HEK293 (cell line): ENCODE measurements at regions not wholly inside any gene's neighbourhood (a gene's known extent, or its start where the extent isn't known, plus 50 kb on each side); places are given as distances from the start of the nearest gene placed in this dataset.

Source experiments
- CTCF ChIA-PET: fragments of 350-600 bp; formaldehyde crosslinking; extraction: SDS; loops from one replicate; lab custom pipeline; 2021; ENCODE audit warnings: antibody characterized with exemption; lab: Yijun Ruan, JAX
- POLR2A ChIA-PET: fragments of 300-600 bp; formaldehyde crosslinking; extraction: SDS; loops from one replicate; lab custom pipeline; 2020; ENCODE audit warnings: antibody characterized with exemption, inconsistent platforms; lab: Yijun Ruan, JAX
- H3K27ac ChIP-seq: fragments of 200-500 bp; sonication (Bioruptor generic); 2 replicates; pipeline ENCODE4 v1.5.1; 2014; ENCODE audit warnings: low read depth, low read length, control low read depth, inconsistent platforms; ENCODE audit errors: extremely low read depth
- H3K36me3 ChIP-seq, 2 experiments: fragments of 200-500 bp in 1 of 2; sonication (Bioruptor generic) in 1 of 2; 1 replicate in 1 of 2; 2 replicates in 1 of 2; pipeline ENCODE4 v1.5.1; 2014 to 2017; ENCODE audit warnings: inconsistent platforms in 2 of 2, low read length in 2 of 2; ENCODE audit not compliant: control insufficient read depth in 2 of 2, insufficient read depth in 1 of 2
- H3K4me1 ChIP-seq: fragments of 200-500 bp; sonication (Bioruptor generic); 2 replicates; pipeline ENCODE4 v1.5.1; 2014; ENCODE audit warnings: mild to moderate bottlenecking, low read length, inconsistent platforms; ENCODE audit not compliant: control insufficient read depth, insufficient read depth
- H3K4me3 ChIP-seq: 2 replicates; pipeline ENCODE4 v1.5.1; 2011; ENCODE audit warnings: low read depth, mild to moderate bottlenecking, control low read depth, low read length, moderate library complexity
- H3K9me3 ChIP-seq: fragments of 200-500 bp; sonication (Bioruptor generic); 2 replicates; pipeline ENCODE4 v1.5.1; 2014; ENCODE audit warnings: low read depth, low read length, inconsistent platforms; ENCODE audit not compliant: control insufficient read depth, insufficient read depth
- FEZF1 ChIP-seq: fragments of 450-650 bp; formaldehyde crosslinking; IDR thresholded peaks from 2 replicates; pipeline ENCODE4 v1.5.1; 2016; ENCODE audit warnings: missing biosample characterization, missing genetic modification characterization
- GLIS2 ChIP-seq: fragments of 450-650 bp; formaldehyde crosslinking; IDR thresholded peaks from 2 replicates; pipeline ENCODE4 v1.5.1; 2016; ENCODE audit warnings: missing biosample characterization, missing genetic modification characterization
- MEIS1 ChIP-seq: sonication (generic); formaldehyde crosslinking; IDR thresholded peaks from 2 replicates; pipeline ENCODE4 v1.8.1; 2022; ENCODE audit warnings: missing genetic modification reagents, mild to moderate bottlenecking, borderline replicate concordance
- RBAK ChIP-seq: fragments of 450-650 bp; formaldehyde crosslinking; IDR thresholded peaks from 2 replicates; pipeline ENCODE4 v1.5.1; 2016; ENCODE audit warnings: missing biosample characterization, missing genetic modification characterization
- SALL2 ChIP-seq: fragments of 450-650 bp; formaldehyde crosslinking; IDR thresholded peaks from 2 replicates; pipeline ENCODE4 v1.5.0; 2017; ENCODE audit warnings: missing biosample characterization, mild to moderate bottlenecking, missing genetic modification characterization, borderline replicate concordance
- SCRT2 ChIP-seq: fragments of 450-650 bp; formaldehyde crosslinking; IDR thresholded peaks from 2 replicates; pipeline ENCODE4 v1.5.1; 2016; ENCODE audit warnings: missing biosample characterization, missing genetic modification characterization
- TCF7L2 ChIP-seq: IDR thresholded peaks from 2 replicates; pipeline ENCODE4 v1.6.1; 2011; ENCODE audit warnings: low read depth, mild to moderate bottlenecking, inconsistent platforms, low read length, moderate library complexity, borderline replicate concordance
- ZFHX2 ChIP-seq: fragments of 450-650 bp; formaldehyde crosslinking; conservative IDR thresholded peaks from 2 replicates; pipeline ENCODE4 v1.5.1; 2016; ENCODE audit warnings: missing biosample characterization, missing genetic modification characterization
- ZFP3 ChIP-seq: fragments of 450-650 bp; formaldehyde crosslinking; IDR thresholded peaks from 2 replicates; pipeline ENCODE4 v1.5.1; 2016; ENCODE audit warnings: low read depth, missing biosample characterization, missing genetic modification characterization
- ZFP69B ChIP-seq: fragments of 450-650 bp; formaldehyde crosslinking; IDR thresholded peaks from 2 replicates; pipeline ENCODE4 v1.5.1; 2016; ENCODE audit warnings: missing biosample characterization, missing genetic modification characterization
- ZNF16 ChIP-seq: fragments of 450-650 bp; formaldehyde crosslinking; IDR thresholded peaks from 2 replicates; pipeline ENCODE4 v1.5.1; 2016; ENCODE audit warnings: low read depth, missing biosample characterization, missing genetic modification characterization
- ZNF214 ChIP-seq: fragments of 450-650 bp; formaldehyde crosslinking; IDR thresholded peaks from 2 replicates; pipeline ENCODE4 v1.5.1; 2017; ENCODE audit warnings: missing biosample characterization, mild to moderate bottlenecking, missing genetic modification characterization, borderline replicate concordance
- ZNF23 ChIP-seq: fragments of 450-650 bp; formaldehyde crosslinking; IDR thresholded peaks from 2 replicates; pipeline ENCODE4 v1.5.1; 2016; ENCODE audit warnings: missing biosample characterization, missing genetic modification characterization, borderline replicate concordance
- ZNF292 ChIP-seq: fragments of 450-650 bp; formaldehyde crosslinking; IDR thresholded peaks from 2 replicates; pipeline ENCODE4 v1.5.1; 2016; ENCODE audit warnings: low read depth, missing biosample characterization, missing genetic modification characterization, borderline replicate concordance
- ZNF362 ChIP-seq: fragments of 450-650 bp; formaldehyde crosslinking; IDR thresholded peaks from 2 replicates; pipeline ENCODE4 v1.5.1; 2016; ENCODE audit warnings: missing biosample characterization, missing genetic modification characterization
- ZNF449 ChIP-seq: fragments of 450-650 bp; formaldehyde crosslinking; IDR thresholded peaks from 2 replicates; pipeline ENCODE4 v1.5.1; 2017; ENCODE audit warnings: missing biosample characterization, mild to moderate bottlenecking, missing genetic modification characterization, moderate library complexity
- ZNF549 ChIP-seq: fragments of 450-650 bp; IDR thresholded peaks from 2 replicates; pipeline ENCODE4 v1.5.1; 2018; ENCODE audit warnings: missing biosample characterization, missing genetic modification characterization, mild to moderate bottlenecking, inconsistent platforms, moderate library complexity
- ZNF610 ChIP-seq: fragments of 450-650 bp; formaldehyde crosslinking; IDR thresholded peaks from 2 replicates; pipeline ENCODE4 v1.5.1; 2016; ENCODE audit warnings: missing biosample characterization, missing genetic modification characterization, borderline replicate concordance
- ZNF704 ChIP-seq: fragments of 450-650 bp; formaldehyde crosslinking; IDR thresholded peaks from 2 replicates; pipeline ENCODE4 v1.5.1; 2016; ENCODE audit warnings: missing biosample characterization, missing genetic modification characterization
- ZNF747 ChIP-seq: fragments of 450-650 bp; formaldehyde crosslinking; IDR thresholded peaks from 2 replicates; pipeline ENCODE4 v1.5.1; 2016; ENCODE audit warnings: missing biosample characterization, missing genetic modification characterization
- TF ChIP-seq, protein P1 (sequence below): fragments of 450-650 bp; formaldehyde crosslinking; IDR thresholded peaks from 2 replicates; pipeline ENCODE4 v1.5.1; 2017; ENCODE audit warnings: missing biosample characterization, missing genetic modification characterization
- TF ChIP-seq, protein P2 (sequence below): fragments of 450-650 bp; formaldehyde crosslinking; IDR thresholded peaks from 2 replicates; pipeline ENCODE4 v1.5.1; 2016; ENCODE audit warnings: missing biosample characterization, missing genetic modification characterization

GRCh38 chr6:147825848-147826247 lies 317.4 kb downstream of the SAMD5 start (continued):
- TF ChIP-seq, protein P1, sequence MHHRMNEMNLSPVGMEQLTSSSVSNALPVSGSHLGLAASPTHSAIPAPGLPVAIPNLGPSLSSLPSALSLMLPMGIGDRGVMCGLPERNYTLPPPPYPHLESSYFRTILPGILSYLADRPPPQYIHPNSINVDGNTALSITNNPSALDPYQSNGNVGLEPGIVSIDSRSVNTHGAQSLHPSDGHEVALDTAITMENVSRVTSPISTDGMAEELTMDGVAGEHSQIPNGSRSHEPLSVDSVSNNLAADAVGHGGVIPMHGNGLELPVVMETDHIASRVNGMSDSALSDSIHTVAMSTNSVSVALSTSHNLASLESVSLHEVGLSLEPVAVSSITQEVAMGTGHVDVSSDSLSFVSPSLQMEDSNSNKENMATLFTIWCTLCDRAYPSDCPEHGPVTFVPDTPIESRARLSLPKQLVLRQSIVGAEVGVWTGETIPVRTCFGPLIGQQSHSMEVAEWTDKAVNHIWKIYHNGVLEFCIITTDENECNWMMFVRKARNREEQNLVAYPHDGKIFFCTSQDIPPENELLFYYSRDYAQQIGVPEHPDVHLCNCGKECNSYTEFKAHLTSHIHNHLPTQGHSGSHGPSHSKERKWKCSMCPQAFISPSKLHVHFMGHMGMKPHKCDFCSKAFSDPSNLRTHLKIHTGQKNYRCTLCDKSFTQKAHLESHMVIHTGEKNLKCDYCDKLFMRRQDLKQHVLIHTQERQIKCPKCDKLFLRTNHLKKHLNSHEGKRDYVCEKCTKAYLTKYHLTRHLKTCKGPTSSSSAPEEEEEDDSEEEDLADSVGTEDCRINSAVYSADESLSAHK (tag by site-specific recombination), result no peak
- TF ChIP-seq ZNF292 (tag by site-specific recombination) (no peak), ZNF549 (tag by site-specific recombination) (no peak), ZNF16 (no peak), ZNF610 (tag by site-specific recombination) (no peak)

GRCh38 chr6:147826698-147827097 lies 318.2 kb downstream of the SAMD5 start:
- Histone ChIP-seq H3K4me3 (no peak overlapping the region), H3K4me1 (no peaks in the 10 kb centered on the region), H3K9me3 (no peaks in the 10 kb centered on the region), H3K36me3 (no peaks in the 10 kb centered on the region), H3K27ac (no peak overlapping the region)
- POLR2A ChIA-PET, result no interaction called here
- TF ChIP-seq ZNF362 (tag by site-specific recombination), result no peak
- no peak for TF ChIP-seq RBAK (tag by site-specific recombination)
- no peak for TF ChIP-seq ZNF292 (tag by site-specific recombination)
- TF ChIP-seq FEZF1 (tag by site-specific recombination), result no peak
- no peak for TF ChIP-seq ZFHX2 (tag by site-specific recombination)
- no peak for TF ChIP-seq MEIS1 (CRISPR knock-in tag)
- no peak for TF ChIP-seq ZNF214
- no peak for TF ChIP-seq ZNF449 (tag by site-specific recombination)
- TF ChIP-seq TCF7L2, result no peak
- no peak for TF ChIP-seq ZNF747 (tag by site-specific recombination)
- TF ChIP-seq SALL2 (tag by site-specific recombination), result no peak
- TF ChIP-seq ZNF23 (tag by site-specific recombination), result no peak
- TF ChIP-seq, protein P2, sequence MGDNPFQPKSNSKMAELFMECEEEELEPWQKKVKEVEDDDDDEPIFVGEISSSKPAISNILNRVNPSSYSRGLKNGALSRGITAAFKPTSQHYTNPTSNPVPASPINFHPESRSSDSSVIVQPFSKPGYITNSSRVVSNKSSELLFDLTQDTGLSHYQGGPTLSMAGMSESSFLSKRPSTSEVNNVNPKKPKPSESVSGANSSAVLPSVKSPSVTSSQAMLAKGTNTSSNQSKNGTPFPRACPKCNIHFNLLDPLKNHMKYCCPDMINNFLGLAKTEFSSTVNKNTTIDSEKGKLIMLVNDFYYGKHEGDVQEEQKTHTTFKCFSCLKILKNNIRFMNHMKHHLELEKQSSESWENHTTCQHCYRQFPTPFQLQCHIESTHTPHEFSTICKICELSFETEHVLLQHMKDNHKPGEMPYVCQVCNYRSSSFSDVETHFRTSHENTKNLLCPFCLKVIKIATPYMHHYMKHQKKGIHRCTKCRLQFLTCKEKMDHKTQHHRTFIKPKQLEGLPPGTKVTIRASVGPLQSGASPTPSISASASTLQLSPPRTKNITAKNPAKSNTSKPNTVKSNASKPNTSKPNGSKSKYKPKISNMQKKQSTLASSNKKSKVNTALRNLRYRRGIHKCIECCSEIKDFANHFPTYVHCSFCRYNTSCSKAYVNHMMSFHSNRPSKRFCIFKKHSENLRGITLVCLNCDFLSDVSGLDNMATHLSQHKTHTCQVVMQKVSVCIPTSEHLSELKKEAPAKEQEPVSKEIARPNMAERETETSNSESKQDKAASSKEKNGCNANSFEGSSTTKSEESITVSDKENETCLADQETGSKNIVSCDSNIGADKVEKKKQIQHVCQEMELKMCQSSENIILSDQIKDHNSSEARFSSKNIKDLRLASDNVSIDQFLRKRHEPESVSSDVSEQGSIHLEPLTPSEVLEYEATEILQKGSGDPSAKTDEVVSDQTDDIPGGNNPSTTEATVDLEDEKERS (tag by site-specific recombination), result no peak
- no peak for TF ChIP-seq ZFP3
- TF ChIP-seq GLIS2 (tag by site-specific recombination), result no peak
- no peak for TF ChIP-seq SCRT2 (tag by site-specific recombination)
- no peak for TF ChIP-seq ZFP69B (tag by site-specific recombination)
- TF ChIP-seq ZNF704 (tag by site-specific recombination), result no peak
- CTCF ChIA-PET, result no interaction called here
